ENCODE measurements at regions not wholly inside any gene's neighbourhood (a gene's known extent, or its start where the extent isn't known, plus 50 kb on each side); places are given as distances from the start of the nearest gene placed in this dataset.

DNA sequence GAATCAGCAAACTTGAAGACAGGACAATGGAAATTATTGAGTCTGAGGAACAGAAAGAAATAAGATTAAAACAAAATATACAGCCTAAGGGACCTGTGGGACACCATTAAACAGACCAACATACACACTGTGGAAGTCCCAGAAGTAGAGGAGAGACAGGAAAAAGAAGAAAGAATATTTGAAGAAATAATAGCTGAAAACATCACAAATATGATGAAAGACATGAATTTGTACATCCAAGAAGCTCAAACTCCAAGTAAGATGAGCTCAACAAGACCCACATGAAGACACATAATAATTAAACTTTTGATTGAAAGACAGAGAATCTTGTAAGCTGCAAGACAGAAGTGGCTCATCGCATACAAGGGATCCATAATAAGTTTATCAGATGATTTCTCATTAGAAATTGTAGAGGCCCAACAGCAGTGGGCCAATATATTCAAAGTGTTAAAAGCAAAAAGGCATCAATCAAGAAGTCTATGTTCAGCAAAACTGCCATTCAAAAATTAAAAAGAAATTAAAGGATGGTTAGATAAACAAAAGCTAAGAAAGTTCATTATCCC, 311.3 kb upstream of the ADGRL2 start:
- DNase-seq (ENCODE audit: low read depth, low spot score) = no peak

DNA sequence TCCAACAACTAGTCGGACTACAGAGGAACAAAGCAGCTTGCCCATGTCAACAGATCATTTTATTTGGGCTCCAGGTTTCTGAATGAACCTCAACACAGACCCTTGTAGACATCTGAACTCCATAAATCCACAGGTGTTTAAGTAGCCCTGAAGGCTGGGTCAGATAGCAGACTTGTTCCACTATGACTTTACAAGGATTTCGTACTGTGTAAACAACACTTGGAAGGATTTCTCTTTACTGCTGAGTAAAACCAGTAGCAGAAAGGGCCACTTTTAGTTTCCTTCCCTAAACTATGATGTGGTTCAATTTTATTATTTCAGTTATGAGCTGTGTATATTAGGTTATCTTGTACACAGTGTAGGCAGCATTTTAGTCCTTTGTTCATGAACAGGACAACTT, 316.4 kb upstream of the ADGRL2 start:
- no peak for DNase-seq (ENCODE audit: low read depth, low spot score)

DNA sequence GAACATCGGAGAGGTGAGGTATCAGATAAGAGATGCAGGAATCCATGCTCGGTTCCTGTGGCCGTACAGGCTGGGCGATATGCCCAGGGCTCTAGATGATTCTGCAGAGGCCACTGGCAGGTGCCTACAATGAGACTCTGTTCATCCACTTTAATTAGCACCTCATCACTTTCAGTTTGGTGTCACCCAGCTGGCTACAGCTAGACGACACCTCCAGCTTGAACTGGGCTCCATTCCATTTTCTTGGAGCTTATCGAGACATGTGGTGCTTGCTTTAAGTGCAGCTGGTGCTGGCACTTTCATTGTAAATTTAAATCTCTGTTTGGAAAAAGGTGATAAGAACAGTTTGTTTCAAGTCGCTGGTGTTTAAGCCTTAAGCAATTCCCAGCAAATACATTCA, 322.5 kb upstream of the ADGRL2 start:
- no peak for DNase-seq (ENCODE audit: low read depth, low spot score)

DNA sequence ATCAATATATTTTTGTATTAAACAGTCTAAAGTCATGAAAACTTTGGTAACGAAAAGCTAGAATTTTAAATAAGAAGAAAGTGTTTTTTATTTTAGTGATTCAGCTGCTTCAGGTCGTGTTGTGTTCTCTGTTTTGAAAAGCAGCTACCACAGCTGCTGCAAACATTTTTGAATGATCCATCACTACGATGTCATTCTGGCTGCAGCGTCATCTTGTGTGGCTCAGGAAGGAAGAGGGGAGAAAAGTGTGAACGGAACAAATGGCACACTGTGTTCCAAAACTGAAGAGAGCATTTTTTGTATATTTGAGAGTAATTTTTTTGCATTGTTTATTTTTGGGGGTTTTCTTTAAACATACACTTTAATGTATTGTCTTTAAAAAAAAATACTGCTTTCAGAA, 323.0 kb upstream of the ADGRL2 start:
- DNase-seq (ENCODE audit: low read depth, low spot score) = no peak

DNA sequence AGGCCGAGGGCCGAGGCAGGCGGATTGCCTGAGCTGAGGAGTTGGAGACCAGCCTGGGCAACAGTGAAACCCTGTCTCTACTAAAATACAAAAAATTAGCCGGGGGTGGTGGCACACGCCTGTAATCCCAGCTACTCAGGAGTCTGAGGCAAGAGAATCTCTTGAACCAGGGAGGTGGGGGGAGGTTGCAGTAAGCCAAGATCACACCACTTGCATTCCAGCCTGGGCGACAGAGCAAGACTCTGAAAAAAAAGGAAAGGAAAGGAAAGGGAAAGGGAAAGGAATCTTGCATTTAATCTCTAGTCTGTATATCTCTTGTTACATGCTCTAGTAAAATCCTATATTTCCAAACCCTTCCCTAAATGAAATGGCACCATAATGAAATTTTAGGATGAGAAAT, 328.3 kb upstream of the ADGRL2 start:
- peak; percentile 21 for DNase-seq (ENCODE audit: low read depth, low spot score)

DNA sequence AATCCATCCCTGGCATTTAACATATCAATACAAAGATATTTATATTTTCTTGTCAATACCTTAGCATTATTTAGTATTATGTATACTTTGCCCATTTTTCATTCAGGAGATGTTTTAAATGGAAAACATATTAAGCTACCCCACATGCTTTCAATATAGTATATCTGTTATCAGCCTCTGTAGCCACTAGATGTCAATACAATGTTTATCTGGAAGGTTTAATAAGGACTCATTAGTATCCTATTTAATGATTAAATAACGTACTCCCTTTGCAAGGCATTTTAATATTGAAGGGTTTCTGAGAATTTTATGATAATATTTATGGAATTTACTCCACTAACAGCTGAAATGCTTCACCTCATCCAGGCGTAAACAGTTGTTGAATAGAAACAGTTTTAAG, 329.5 kb upstream of the ADGRL2 start:
- DNase-seq (ENCODE audit: low read depth, low spot score) = no peak

DNA sequence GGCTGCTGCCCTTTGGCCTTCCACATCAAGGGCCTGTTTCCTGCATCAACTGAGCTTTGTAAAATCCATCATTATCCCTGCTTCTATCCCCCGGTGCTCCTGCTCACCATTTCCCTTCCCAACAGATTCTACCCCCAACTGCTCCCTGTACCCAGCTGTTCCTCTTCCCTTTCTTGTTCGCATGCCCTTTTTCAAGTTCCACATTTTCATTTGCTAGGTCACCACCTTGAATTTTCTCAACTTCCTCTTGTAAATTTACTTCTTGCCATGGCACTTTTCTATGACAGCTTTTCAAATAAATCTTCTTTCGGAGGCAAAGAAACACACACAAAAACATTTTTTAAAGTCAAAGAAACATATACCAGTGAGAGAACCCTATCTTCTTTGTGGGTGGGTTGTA, 330.5 kb upstream of the ADGRL2 start:
- DNase-seq (ENCODE audit: low read depth, low spot score) = no peak

DNA sequence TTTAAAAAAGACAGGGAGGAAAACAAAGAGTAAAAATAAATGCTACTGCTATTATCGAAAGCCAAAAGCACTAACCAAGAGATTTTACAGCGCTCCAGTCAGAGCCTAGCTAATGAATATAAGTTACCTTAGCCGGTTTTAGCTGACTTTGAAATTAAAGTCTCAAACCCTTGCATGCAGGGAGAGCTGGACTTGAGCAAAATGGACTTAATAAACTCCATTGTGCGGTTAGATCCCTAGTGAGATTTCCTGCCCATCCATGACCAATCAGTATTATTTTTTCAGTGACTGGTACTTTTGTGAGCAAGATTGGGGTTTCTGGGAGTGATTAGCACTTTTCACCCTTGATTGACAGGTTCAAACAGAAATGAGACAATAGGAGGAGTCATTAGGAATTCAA, 333.4 kb upstream of the ADGRL2 start:
- DNase-seq (ENCODE audit: low read depth, low spot score) = no peak

DNA sequence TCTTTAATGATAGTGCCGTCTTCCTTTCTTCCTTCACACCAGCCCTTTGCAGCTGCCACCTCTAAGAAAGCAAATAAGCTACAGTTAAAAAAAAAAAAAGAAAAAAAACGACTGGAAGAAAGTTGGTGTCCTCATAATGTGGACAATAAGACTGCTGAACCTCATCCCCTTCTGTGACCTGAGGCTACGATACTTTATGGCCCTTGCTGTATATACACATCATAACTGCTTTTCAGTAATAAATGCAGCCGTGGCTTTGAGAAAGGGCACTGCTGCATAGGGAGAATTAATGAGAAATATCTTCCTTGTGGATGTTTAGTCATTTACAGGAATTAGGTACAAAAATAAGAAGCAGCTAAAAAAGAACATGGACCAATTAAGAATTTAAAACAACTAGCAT, 333.8 kb upstream of the ADGRL2 start:
- DNase-seq (ENCODE audit: low read depth, low spot score) = no peak

DNA sequence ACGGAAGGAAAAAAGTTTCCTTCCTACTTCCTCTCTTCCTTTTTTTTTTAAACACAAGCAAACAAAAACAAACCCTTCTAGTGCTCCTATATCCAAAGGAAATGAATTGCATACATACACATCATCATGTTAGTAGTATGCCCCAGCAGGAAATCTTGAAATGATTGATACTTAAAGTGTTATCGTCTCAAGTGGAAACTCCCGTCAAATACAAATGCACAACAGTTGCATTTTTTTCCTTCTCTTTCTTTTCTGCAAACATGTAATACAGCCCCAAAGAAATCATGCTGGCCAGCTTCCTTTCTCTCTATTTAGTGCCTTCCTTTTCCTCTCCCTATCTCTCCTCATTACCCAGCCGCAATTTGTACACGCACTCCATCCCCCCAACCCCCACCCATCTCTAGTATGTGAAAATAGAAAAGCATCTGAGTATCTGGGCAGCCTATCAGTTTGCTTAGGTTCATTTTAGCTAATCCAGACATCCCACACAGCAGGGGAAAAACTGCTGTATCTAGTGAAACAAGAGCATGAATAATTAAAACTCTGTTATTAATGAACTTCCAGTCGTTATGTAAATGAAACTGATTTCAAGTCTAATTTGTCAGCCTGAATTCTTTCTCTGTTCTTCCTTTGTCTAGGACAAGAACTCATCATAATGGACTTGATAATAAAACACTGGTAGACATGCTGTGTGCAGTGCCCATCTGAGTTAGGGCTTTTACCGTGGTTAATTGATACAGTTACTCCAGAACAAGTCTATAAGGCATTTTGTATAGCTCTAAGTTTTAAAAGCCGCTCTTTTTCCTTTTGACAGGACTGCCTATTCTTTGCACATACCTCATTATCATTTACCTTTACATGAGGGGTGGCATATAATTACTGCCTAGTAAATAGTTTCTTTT, 336.5 kb upstream of the ADGRL2 start:
- no peak for DNase-seq (ENCODE audit: low read depth, low spot score)

DNA sequence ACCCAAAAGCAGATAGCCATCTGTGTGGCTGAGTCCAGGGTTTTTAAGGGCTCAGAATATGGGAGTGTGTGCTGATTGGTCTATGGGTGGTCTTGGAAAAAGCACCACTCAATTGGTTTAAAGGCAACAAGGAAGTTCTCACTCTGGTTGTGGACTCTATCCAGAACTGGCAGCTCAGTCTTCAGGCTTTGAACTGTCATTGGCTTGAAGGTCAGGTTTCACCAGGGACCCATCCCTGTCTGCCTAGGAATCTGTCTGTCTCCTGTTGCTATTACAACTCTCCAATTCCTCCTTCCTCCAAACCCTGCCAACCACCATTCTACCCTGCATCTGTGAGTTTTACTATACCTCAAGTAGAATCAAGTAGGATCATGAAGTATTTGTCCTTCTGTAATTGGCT, 341.7 kb upstream of the ADGRL2 start:
- no peak for DNase-seq (ENCODE audit: low read depth, low spot score)

DNA sequence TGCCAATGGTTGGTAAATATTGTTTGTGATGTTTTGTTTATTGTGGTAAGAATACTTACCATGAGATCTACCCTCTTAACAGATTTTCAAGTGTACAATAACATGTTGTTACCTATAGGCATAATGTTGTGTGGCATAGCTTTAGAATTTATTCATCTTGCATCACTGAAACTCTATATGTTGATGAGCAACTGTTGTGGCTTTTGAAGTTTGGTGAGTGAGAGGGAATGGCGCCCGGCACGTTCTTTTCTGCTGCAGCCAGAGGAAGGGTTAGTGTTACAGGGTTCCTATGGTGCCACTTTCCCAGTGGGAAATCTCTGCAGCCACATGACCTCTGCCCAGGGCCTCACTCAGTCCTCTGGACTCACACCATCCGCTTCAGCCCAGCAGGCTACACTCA, 342.5 kb upstream of the ADGRL2 start:
- no peak for DNase-seq (ENCODE audit: low read depth, low spot score)

DNA sequence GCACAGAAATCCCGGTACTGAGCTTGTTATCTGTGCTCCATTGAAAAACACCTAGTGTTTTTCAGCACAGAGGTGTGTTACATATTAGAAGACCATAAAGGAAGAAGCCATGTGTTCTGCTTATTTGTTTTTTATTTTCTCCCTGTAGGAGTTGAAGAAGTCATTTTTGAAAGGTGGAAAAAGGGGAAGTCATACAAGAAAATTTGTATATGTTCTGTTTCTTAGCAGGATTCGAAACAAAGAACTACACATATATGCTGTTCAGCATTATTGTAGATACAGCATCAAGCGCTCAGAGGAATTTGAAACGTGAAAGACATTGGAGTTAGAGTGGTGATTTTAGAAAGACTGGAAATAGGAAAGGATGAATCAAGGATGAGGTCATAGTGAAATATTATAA, 345.3 kb upstream of the ADGRL2 start:
- DNase-seq (ENCODE audit: low read depth, low spot score) = no peak

DNA sequence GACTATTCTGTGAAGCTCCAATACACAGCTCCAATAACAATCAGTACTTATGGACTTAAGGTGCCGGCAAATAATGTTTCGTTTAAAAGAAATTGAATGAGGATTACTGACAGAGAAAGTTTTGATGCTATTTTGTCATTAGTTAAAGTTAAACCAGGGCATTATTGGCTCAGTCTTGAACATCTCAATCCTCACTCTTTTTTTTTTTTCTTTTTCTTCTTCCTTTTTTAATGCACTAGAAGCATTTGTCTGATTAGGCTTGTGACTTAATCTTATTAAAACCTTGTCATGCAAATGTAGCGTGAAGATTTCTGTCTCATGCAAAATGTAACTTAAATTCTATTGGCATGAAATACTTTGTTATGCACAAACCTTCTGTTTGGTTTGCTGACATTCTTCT, 346.8 kb upstream of the ADGRL2 start:
- DNase-seq (ENCODE audit: low read depth, low spot score) = no peak

DNA sequence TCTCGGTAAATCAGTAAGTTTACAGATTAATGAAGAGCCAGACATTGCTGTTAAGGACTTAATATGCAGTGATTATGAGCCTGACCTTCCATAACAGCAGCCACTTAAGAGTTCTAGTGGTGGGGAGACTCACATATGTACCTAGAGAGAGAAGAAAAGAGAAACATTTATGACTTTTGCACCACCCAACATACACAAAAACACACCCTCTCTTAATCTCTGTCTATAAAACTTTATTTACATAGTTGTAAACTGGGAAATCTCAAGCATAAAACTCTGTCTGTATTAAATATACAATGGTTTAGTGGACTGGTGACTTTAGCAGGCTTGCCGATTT, 347.4 kb upstream of the ADGRL2 start:
- DNase-seq (ENCODE audit: low read depth, low spot score) = no peak

DNA sequence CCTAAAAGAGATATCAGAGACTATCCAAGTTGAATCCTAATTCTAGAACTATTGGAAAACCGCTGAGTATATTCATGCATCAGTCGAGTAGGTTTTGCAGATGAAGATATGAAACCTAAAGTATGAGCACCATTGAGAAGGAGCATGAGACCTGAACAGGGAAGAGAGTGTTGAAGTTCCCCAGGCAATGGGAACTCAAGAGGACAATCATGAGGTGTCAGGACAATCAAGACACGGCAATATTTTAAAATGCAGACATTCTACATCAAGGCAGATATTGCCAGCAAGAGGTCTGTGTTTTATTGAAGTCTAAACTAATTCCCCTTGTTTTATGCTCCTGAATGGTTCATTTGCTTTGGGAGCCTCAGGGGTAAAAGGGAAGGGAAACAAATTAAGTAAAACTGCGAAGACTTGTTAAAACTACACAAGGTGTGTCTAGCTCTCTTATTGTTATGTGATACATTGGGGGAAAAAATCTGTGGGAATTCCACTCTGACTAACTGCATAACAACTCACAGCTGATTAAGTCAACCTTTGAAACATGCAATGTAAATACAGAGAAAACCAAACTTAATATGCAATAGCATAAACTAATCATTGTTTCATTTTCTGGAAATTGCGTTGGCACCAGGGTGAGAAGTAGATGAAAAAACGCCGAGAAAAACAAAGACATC, 347.9 kb upstream of the ADGRL2 start:
- DNase-seq (ENCODE audit: low read depth, low spot score) = no peak

DNA sequence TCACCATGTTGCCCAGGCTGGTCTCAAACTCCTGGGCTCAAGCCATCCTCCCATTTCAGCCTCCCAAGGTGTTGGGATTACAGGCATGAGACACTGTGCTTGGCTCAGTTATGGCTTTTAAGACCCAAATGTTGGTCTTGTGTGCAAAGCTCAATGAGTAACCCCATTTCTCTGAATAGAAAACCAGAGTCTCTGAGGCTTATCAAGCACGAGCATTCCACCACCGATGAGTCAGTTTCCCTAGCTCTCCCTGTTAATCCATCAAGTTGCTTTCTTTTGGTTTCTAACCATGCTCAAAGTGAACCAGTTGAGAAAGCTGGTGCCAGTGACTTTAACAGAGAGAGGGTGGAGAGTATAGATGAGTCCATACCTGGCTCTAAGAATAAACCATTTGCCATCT, 350.9 kb upstream of the ADGRL2 start:
- no peak for DNase-seq (ENCODE audit: low read depth, low spot score)

DNA sequence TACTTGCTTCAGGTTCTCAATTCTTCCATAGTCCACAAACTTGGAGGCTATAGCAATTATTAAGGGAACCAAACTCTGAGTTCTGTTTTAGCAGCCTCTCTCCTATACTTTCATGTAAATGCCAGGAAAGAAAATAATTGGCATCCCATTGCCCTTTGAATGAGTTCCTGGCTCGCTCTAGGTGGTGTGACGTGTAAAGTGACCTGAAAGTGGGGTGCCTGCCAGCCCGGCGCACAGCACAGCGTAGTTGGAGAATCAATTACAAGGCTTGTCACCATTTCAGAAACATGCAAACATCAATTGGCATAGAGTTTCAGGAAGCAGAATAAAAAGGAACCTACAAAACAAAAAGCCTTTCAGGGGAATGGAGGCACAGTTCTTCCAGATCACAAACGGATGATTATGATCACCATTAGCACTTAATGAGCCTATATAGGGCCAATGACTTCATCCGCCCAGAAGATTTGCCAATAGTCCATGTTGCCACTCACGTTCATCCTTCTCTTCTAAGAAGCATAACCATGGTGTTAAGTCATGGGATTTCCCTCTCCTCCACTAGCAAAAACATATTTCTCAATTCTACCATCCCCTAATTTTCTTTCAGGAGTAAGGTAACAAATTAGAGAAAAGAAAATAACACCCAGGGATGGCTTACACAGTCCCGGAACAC, 354.6 kb upstream of the ADGRL2 start:
- no peak for DNase-seq (ENCODE audit: low read depth, low spot score)

DNA sequence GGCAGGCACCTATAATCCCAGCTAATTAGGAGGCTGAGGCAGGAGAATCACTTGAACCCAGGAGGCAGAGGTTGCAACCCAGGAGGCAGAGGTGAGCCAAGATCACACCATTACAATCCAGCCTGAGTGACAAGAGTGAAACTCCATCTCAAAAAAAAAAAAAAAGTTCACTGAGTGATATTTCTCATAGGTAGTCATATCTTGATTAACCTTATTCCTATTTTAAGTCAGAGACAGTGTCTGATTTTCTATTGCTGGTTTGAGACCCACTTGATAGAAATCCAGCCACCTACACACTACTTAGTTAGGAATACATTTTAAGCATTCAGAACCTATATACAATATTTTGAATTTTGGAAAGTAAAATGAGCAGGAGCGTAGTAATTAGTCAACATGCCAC, 357.4 kb upstream of the ADGRL2 start:
- no peak for DNase-seq (ENCODE audit: low read depth, low spot score)

DNA sequence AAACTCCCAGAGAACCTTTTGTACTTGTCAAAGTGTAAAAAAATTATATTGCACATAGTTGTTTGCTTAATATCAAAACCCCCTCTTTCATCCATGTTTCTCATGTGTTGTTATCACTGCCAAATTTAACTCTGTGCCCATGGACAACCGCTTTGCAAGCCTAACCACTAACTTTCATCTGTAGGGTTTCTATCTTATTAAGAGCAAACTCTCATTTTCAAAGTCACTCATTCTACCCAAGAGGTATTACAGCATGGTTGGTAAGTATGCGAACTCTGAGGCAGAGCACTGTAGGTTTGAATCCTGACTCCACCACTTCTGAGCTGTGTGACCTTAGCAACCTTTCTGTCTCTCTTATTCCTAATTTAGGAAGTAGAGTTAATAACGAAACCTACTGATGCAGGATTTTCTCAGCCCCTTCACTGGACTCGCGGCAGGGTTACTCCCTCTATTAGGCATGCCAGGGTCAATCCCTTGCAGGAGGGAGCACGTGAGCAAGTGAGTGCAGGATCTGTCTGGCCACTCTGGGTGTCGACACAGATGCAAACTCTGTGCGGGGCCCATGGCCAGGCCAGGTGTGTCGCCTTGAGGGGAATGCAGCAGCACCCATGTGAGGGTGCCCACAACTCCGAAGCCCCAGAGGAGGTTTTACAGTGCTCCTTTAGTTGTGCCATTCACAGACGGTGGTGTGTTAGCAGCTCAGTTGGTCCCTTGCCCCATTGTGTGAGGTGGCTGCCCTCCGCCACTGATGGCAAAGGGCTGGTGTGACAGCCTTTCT, 361.5 kb upstream of the ADGRL2 start:
- no peak for DNase-seq (ENCODE audit: low read depth, low spot score)

DNA sequence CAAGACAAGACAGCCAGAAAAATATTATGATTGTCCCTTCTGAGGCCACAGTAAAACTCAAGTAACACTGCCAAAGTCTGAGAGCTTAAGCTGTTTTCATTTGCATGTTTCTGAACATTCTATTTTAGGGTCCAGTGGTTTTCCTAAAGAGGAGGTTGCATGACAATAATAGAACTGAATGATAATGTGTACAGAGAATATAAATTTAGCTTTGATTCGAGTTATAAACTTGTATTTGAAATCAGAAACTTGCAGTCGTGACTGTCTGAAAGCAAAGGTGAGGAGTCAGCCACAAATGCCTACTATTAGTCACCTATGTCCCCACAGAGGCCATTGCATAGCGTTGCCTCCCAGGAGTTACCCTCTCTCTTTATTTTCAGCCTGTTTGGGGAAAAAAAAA, 363.1 kb upstream of the ADGRL2 start:
- no peak for DNase-seq (ENCODE audit: low read depth, low spot score)

DNA sequence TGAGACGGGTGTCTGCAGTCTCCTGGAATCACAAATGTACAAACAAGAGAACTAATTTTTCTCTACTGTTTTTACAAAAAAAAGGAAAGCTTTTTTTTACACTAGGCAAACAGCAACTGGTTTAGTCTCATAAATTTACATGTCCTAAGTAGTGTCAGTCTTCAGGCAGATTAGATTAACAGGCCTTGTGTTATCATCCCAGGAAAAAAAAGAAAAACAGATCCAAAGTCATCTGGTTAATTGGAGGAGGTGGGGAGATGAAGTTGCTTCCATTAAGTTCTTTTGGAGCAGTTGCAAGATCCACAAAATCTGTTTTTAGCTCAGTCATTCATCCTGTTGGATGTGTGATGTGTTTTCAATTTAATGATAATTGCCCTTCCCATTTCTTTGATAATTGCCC, 363.5 kb upstream of the ADGRL2 start:
- no peak for DNase-seq (ENCODE audit: low read depth, low spot score)

All from ELF-1 (cell line).